ENCODE measurements at regions not wholly inside any gene's neighbourhood (a gene's known extent, or its start where the extent isn't known, plus 50 kb on each side); places are given as distances from the start of the nearest gene placed in this dataset.

GRCh38 chr3:28761375-28761774 is 412.8 kb upstream of the AZI2 start:
- TF ChIP-seq CTCF (conservative IDR thresholded peaks at IDR 0.05 in 1 of 2, IDR thresholded peaks at IDR 0.05 in 1 of 2; ENCODE audit: low read depth in 1 of 2, low read length in 2 of 2) (no peak), EZH2 (IDR thresholded peaks at IDR 0.05; ENCODE audit: low read length, missing control alignments) (no peak)

All from fibroblast of lung (primary cell).